HG03135 (cell line): ENCODE measurements at regions not wholly inside any gene's neighbourhood (a gene's known extent, or its start where the extent isn't known, plus 50 kb on each side); places are given as distances from the start of the nearest gene placed in this dataset.
A peak's percentile ranks its signal among the peaks of the same experiment; 100 is the strongest.

Experiments used
- ATAC-seq: cut with Tn5 transposase; IDR thresholded peaks from one replicate; pipeline ENCODE4 v1.9.1; 2021; ENCODE audit warnings: mild to moderate bottlenecking, moderate library complexity; ENCODE audit not compliant: unreplicated experiment

- no peak for ATAC-seq
Observed at GRCh38 chr5:60340326-60340725, 359.6 kb downstream of the DEPDC1B start.

GRCh38 chr5:60339691-60340201 is 360.2 kb downstream of the DEPDC1B start:
- no peak for ATAC-seq

DNA sequence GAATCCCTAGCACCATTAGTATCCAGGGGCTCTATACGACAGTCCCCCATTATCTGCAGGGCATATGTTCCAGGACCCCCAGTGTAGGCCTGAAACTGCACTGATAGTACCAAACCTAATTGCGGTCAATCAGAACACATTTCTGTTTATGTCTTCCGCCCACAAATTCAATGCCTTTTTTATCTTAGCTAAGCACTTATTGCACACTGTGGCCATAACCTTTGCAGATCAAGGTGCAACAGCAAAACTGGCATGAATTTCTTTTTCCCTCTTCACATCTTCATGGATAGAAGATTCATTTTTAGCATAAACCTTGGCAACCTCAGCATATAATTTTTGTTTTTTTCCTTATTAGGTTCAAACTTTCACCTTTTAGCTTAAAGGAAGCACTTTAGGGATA is 361.1 kb downstream of the DEPDC1B start:
- ATAC-seq = no peak

GRCh38 chr5:60336491-60336890 is 363.5 kb downstream of the DEPDC1B start:
- ATAC-seq = no peak

GRCh38 chr5:60335913-60336312 is 364.1 kb downstream of the DEPDC1B start:
- ATAC-seq = no peak

GRCh38 chr5:60334281-60334713 is 365.7 kb downstream of the DEPDC1B start:
- no peak for ATAC-seq

DNA sequence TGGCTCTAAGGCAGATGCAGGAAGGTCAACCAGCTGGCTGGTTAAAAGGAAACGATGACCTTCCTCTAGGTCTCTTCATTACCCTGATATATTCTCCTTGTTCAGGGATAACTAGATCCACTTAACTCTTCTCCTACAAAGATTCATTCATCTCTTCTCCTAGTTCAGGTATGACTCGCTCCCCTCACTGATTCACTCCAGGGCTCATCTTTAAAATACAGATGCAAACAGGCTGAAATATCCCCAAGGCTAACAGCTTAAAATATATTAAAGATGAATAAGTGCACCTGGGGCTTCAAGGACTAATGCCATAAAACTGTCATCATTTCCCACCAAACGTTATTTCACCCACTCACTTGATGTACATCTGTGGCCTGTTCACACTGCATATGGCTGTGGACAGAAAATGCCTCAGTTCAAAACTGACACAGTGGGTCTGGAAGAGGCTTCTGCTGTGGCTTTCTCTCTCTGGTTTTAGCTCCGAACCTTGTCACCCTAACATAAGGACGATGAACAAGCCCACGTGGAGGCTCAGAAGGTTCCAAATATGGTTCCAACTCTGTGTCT is 366.9 kb downstream of the DEPDC1B start:
- no peak for ATAC-seq

GRCh38 chr5:60332244-60333004 is 367.5 kb downstream of the DEPDC1B start:
- no peak for ATAC-seq

DNA sequence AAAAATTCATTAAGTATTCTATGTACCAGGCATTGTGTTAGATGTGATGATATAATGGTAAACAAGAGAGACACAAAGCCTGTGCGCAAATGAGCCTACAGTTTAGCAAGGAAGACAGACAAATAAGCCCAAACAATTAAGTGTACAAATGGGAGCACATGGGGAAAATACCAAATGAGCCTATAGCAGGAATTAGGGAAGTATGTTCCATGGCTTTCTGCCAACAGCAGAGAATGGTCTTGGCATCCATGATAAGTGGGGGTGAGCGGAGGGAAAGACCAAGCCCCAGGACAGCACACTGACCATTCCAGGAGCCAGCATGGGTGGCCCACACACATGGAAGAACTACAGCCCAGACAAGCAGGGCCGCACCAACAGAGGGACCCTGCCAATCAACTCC is 369.7 kb downstream of the DEPDC1B start:
- no peak for ATAC-seq

- ATAC-seq = no peak
Observed at GRCh38 chr5:60325870-60326269, 374.1 kb downstream of the DEPDC1B start.

GRCh38 chr5:60323596-60323995 is 376.4 kb downstream of the DEPDC1B start:
- no peak for ATAC-seq

- ATAC-seq = no peak
Observed at GRCh38 chr5:60312098-60312497, 387.9 kb downstream of the DEPDC1B start.

DNA sequence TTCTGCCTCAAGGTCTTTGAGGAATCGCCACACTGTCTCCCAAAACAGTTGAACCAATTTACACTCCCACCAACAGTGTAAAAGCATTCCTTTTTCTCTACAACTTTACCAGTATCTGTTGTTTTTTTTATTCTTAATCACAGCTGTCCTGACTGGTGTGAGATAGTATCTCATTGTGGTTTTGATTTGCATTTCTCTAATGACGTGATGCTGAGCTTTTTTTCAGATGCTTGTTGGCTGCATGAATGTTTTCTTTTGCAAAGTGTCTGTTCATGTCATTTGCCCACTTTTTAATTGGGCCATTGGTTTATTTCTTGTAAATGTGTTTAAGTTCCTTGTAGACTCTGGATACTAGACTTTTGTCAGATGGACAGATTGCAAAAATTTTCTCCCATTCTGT is 400.0 kb downstream of the DEPDC1B start:
- ATAC-seq = no peak

DNA sequence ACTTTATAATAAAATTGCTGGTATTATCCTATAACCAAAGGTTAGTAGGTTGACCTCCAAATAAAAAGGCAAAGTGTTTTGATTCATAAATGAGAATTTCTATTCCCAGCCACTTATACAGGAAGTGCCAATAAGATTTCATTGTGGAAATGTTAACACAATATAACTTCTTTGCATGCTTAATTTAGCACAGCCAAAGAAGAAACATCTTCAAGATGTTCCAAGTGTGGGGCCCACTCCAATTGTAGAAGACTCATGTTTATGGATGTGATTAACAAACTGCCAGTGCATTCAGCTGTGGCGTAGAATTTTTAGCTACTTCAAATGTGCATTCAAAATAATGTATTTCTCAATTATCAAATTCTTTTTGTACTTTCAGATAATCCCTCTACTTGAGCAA is 402.3 kb downstream of the DEPDC1B start:
- ATAC-seq = no peak

- ATAC-seq = no peak
Observed at GRCh38 chr5:60295423-60295822, 401.9 kb upstream of the PDE4D start.

DNA sequence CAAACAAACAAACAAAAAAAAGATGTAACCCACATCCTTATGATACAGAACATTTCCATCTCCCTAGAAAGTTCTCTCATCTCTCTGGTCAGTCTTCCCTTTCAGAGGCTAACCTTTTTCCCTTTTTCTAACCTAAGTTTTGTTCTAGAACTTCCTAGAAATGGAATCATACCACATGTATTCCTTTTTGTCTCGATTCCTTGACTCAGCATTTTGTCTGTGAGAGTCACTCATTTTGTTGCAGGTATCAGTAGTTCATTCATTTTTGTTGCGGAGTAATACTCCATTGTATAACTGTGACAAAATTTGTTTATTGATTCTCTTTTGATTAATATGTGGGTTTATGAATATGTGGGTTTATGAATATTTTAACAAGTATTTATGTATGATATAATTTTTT is 400.0 kb upstream of the PDE4D start:
- no peak for ATAC-seq

GRCh38 chr5:60287174-60287771 is 393.7 kb upstream of the PDE4D start:
- ATAC-seq = peak; percentile 82

DNA sequence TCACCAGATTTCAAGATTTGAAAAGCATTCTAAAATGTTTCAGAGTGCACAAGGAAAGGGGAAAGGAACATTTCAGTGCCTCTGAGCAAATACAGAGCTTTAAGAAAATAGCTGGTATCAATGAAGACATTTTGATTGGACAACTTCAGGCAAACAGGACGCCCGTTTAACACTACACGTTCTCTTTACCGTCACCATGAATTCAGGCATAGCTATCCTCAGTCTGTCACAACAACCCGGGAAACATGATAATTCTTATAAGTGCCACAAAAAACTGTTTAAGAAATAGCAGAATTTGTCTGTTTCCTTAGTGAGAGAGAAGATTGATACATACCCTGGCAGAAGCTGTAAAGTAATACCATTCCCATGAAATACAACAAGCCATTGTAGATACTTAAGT is 392.4 kb upstream of the PDE4D start:
- no peak for ATAC-seq

- ATAC-seq = no peak
Observed at GRCh38 chr5:60280943-60281342, 387.4 kb upstream of the PDE4D start.

GRCh38 chr5:60277941-60278340 is 384.4 kb upstream of the PDE4D start:
- no peak for ATAC-seq

DNA sequence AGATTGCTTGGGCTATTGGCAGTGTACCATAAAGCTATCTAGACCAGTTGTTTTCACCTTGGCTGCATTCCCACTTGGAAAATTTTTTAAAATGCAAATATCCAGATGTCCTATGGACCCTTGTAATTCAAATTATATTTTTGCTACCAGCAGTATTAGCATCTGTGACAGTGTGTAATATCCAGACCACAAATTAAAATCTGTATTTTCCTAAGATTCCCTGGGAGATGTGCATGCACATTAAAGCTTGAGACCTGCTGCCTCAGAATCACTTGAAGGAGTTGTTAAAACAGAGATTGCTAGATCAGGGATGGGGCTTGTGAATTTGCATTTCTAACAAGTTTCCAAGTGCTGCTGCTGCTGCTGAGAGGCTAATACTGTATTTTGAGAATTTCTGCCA is 381.2 kb upstream of the PDE4D start:
- no peak for ATAC-seq

DNA sequence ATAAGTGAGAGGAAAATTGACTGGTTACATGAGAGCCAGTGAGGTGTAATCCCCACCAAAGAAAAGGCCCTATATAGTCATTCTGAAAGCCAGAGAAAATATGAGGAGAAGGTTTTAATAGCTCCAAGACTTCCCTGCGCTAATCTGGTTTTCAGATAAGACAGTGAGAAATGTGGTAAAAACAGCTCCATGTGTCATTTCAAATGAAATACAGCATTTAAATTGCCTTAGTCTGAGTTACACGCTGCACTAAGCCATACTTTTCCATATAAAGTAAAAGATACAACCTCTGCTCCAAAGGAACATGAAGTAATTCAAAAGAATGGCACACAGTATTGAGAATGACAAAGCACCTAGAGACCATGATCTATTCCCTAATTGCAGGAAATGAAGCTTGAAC is 378.0 kb upstream of the PDE4D start:
- no peak for ATAC-seq
